WTC11 (cell line): ENCODE measurements at regions not wholly inside any gene's neighbourhood (a gene's known extent, or its start where the extent isn't known, plus 50 kb on each side); places are given as distances from the start of the nearest gene placed in this dataset.

ENCODE experiments used
- NFYB ChIP-seq: sonication (generic); formaldehyde crosslinking; conservative IDR thresholded peaks from 2 replicates; pipeline ENCODE4 v1.8.0; 2022; ENCODE audit warnings: low read depth, missing genetic modification reagents
- RELA ChIP-seq: sonication (generic); formaldehyde crosslinking; IDR thresholded peaks from 2 replicates; pipeline ENCODE4 v1.8.1; 2022; ENCODE audit warnings: missing genetic modification reagents, mild to moderate bottlenecking, borderline replicate concordance
- TF ChIP-seq, protein P1 (sequence below): fragments of 200-600 bp; IDR thresholded peaks from 2 replicates; pipeline ENCODE4 v1.8.0; 2022; ENCODE audit warnings: antibody characterized with exemption

DNA sequence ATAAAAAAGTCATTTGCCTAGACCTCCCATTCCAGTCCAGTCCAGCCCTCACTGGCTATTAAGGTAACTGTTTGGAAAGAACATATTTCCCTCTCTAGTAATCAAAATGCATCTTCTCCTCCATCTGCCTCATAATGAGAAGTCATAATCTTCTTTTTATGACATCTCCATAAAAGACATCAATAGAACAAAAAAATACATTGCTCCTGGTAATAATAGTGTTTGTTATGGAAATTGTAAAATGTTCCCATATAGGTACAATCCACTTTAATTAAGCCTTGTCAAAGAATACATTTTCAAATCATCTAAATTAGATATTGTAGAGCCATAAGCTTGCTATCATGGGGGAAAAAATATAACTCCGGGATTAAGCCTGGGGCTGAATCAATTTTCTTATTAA is 461.6 kb downstream of the LRATD1 start:
- TF ChIP-seq, protein P1, sequence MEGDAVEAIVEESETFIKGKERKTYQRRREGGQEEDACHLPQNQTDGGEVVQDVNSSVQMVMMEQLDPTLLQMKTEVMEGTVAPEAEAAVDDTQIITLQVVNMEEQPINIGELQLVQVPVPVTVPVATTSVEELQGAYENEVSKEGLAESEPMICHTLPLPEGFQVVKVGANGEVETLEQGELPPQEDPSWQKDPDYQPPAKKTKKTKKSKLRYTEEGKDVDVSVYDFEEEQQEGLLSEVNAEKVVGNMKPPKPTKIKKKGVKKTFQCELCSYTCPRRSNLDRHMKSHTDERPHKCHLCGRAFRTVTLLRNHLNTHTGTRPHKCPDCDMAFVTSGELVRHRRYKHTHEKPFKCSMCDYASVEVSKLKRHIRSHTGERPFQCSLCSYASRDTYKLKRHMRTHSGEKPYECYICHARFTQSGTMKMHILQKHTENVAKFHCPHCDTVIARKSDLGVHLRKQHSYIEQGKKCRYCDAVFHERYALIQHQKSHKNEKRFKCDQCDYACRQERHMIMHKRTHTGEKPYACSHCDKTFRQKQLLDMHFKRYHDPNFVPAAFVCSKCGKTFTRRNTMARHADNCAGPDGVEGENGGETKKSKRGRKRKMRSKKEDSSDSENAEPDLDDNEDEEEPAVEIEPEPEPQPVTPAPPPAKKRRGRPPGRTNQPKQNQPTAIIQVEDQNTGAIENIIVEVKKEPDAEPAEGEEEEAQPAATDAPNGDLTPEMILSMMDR = no peak
- TF ChIP-seq NFYB (CRISPR knock-in tag) = no peak
- no peak for TF ChIP-seq RELA (CRISPR knock-in tag)
